Spleen (tissue), 7 donors: ENCODE measurements at regions not wholly inside any gene's neighbourhood (a gene's known extent, or its start where the extent isn't known, plus 50 kb on each side); places are given as distances from the start of the nearest gene placed in this dataset.

Experiments used
- POLR2AphosphoS5 ChIP-seq, 3 donors: sonication (generic); formaldehyde crosslinking; IDR thresholded peaks; one replicate each; pipeline ENCODE4 v1.5.1; 2017; ENCODE audit warnings: antibody characterized with exemption in 3 of 3
- TF ChIP-seq, protein P1 (sequence below), 11 experiments: fragments of 200-600 bp in 7 of 11; fragments of 450-650 bp in 4 of 11; sonication (generic) in 4 of 11; IDR thresholded peaks in 8 of 11; conservative IDR thresholded peaks in 3 of 11; 1 replicate in 7 of 11; 2 replicates in 4 of 11; pipeline versions ENCODE4 v1.4.0 to v1.8.0; 2016 to 2021; ENCODE audit warnings: antibody characterized with exemption in 11 of 11, inconsistent platforms in 4 of 11, mild to moderate bottlenecking in 1 of 11
- donor health status: DM: no; HTN: no; CAD: no; lungs with moderate emphysema.
- donor health status: DM: no; HTN: no; CAD: no.
- donor health status: DM: no; HTN: no; CAD: no.

DNA sequence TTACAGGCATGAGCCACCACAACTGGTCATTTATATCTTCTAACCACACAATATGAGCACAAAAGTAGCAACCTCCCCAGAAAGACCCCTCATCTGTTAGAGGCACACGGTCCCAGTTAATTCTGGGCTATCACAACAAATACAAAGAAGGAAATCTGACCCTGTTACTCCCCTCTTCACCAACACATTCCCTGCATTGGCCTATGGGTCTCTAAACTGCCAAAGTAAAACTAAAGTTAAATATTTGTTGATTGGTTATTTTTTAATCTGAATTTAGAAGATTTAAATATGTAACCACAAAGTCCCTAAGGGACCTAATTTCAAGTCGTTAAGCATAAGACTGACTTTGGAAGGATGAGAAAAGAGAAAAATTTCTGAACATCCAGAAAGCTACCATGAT lies 496.7 kb upstream of the NMUR2 start:
- TF ChIP-seq, protein P1, sequence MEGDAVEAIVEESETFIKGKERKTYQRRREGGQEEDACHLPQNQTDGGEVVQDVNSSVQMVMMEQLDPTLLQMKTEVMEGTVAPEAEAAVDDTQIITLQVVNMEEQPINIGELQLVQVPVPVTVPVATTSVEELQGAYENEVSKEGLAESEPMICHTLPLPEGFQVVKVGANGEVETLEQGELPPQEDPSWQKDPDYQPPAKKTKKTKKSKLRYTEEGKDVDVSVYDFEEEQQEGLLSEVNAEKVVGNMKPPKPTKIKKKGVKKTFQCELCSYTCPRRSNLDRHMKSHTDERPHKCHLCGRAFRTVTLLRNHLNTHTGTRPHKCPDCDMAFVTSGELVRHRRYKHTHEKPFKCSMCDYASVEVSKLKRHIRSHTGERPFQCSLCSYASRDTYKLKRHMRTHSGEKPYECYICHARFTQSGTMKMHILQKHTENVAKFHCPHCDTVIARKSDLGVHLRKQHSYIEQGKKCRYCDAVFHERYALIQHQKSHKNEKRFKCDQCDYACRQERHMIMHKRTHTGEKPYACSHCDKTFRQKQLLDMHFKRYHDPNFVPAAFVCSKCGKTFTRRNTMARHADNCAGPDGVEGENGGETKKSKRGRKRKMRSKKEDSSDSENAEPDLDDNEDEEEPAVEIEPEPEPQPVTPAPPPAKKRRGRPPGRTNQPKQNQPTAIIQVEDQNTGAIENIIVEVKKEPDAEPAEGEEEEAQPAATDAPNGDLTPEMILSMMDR (IDR thresholded peaks at IDR 0.05 in 8 of 11, conservative IDR thresholded peaks at IDR 0.05 in 3 of 11): no peak
- TF ChIP-seq POLR2AphosphoS5 (IDR thresholded peaks at IDR 0.05): no peak
